HG03378 (cell line): ENCODE measurements at regions not wholly inside any gene's neighbourhood (a gene's known extent, or its start where the extent isn't known, plus 50 kb on each side); places are given as distances from the start of the nearest gene placed in this dataset.
"Not testable (repeated sequence)": the region's sequence is repeated elsewhere in the genome, so short reads cannot be mapped to it uniquely, and the experiment has no call there.

Experiments used
- ATAC-seq: cut with Tn5 transposase; IDR thresholded peaks from one replicate; pipeline ENCODE4 v1.9.1; 2021; ENCODE audit warnings: mild to moderate bottlenecking, moderate library complexity; ENCODE audit not compliant: unreplicated experiment

- no peak for ATAC-seq
These were observed 418.8 kb upstream of the SPHKAP start for GRCh38 chr2:228600265-228600664.

- ATAC-seq = no peak
These were observed 418.3 kb upstream of the SPHKAP start for GRCh38 chr2:228599781-228600180.

- ATAC-seq = no peak
These were observed 417.8 kb upstream of the SPHKAP start for GRCh38 chr2:228599297-228599696.

- no peak for ATAC-seq
These were observed 415.5 kb upstream of the SPHKAP start for GRCh38 chr2:228597032-228597431.

- no peak for ATAC-seq
These were observed 412.5 kb upstream of the SPHKAP start for GRCh38 chr2:228594012-228594411.

- no peak for ATAC-seq
These were observed 411.4 kb upstream of the SPHKAP start for GRCh38 chr2:228592925-228593324.

GRCh38 chr2:228590681-228591080, 409.2 kb upstream of the SPHKAP start:
- peak; percentile 94 for ATAC-seq

- no peak for ATAC-seq
These were observed 407.6 kb upstream of the SPHKAP start for GRCh38 chr2:228589115-228589514.

- ATAC-seq = no peak
These were observed 400.2 kb upstream of the SPHKAP start for GRCh38 chr2:228581731-228582130.

- ATAC-seq = no peak
These were observed 394.4 kb upstream of the SPHKAP start for GRCh38 chr2:228575897-228576296.

- not testable (repeated sequence) for ATAC-seq
These were observed 386.8 kb upstream of the SPHKAP start for GRCh38 chr2:228568275-228568674.

- ATAC-seq = no peak
These were observed 380.3 kb upstream of the SPHKAP start for GRCh38 chr2:228561816-228562215.

- ATAC-seq = no peak
These were observed 378.4 kb upstream of the SPHKAP start for GRCh38 chr2:228559774-228560415.

- no peak for ATAC-seq
These were observed 375.2 kb upstream of the SPHKAP start for GRCh38 chr2:228556717-228557116.

GRCh38 chr2:228549441-228550007, 368.0 kb upstream of the SPHKAP start:
- ATAC-seq = no peak

- no peak for ATAC-seq
These were observed 366.7 kb upstream of the SPHKAP start for GRCh38 chr2:228548230-228548629.

GRCh38 chr2:228545748-228546145, 364.3 kb upstream of the SPHKAP start:
- ATAC-seq = no peak

- ATAC-seq = no peak
These were observed 363.7 kb upstream of the SPHKAP start for GRCh38 chr2:228545041-228545747.

GRCh38 chr2:228543117-228543516, 361.6 kb upstream of the SPHKAP start:
- no peak for ATAC-seq

- no peak for ATAC-seq
These were observed 360.8 kb upstream of the SPHKAP start for GRCh38 chr2:228542277-228542676.

GRCh38 chr2:228541789-228542188, 360.3 kb upstream of the SPHKAP start:
- no peak for ATAC-seq

- no peak for ATAC-seq
These were observed 359.5 kb upstream of the SPHKAP start for GRCh38 chr2:228540976-228541375.
